PFSK-1 (cell line): ENCODE measurements at regions not wholly inside any gene's neighbourhood (a gene's known extent, or its start where the extent isn't known, plus 50 kb on each side); places are given as distances from the start of the nearest gene placed in this dataset.

Source experiments
- FOXP2 ChIP-seq: optimal IDR thresholded peaks from 2 replicates; pipeline ENCODE3; 2011; ENCODE audit warnings: borderline replicate concordance, control low read depth, inconsistent platforms; ENCODE audit not compliant: insufficient read depth; ENCODE audit errors: extremely low read length, extremely low read depth
- POLR2AphosphoS5 ChIP-seq: IDR thresholded peaks from 2 replicates; pipeline ENCODE4 v1.6.1; 2012; ENCODE audit warnings: low read depth, mild to moderate bottlenecking, control low read depth, low read length, moderate library complexity
- SIN3A ChIP-seq: IDR thresholded peaks from 2 replicates; pipeline ENCODE4 v1.6.1; 2012; ENCODE audit warnings: mild to moderate bottlenecking, low read length, moderate library complexity, borderline replicate concordance; ENCODE audit not compliant: insufficient read depth
- TAF1 ChIP-seq: IDR thresholded peaks from 2 replicates; pipeline ENCODE4 v1.6.1; 2012; ENCODE audit warnings: low read length, control low read depth, borderline replicate concordance; ENCODE audit not compliant: insufficient read depth
- TF ChIP-seq, protein P1 (sequence below), 2 experiments: IDR thresholded peaks; 2 replicates each; pipeline versions ENCODE4 v1.6.1 to v1.8.0; 2011 to 2012; ENCODE audit warnings: low read depth in 2 of 2, low read length in 2 of 2, control low read depth in 1 of 2, inconsistent platforms in 1 of 2, mild to moderate bottlenecking in 1 of 2, moderate library complexity in 1 of 2; ENCODE audit not compliant: insufficient read depth in 1 of 2

- TF ChIP-seq SIN3A (no peak), TAF1 (no peak), POLR2AphosphoS5 (no peak), FOXP2 (no peak)
- TF ChIP-seq, protein P1, sequence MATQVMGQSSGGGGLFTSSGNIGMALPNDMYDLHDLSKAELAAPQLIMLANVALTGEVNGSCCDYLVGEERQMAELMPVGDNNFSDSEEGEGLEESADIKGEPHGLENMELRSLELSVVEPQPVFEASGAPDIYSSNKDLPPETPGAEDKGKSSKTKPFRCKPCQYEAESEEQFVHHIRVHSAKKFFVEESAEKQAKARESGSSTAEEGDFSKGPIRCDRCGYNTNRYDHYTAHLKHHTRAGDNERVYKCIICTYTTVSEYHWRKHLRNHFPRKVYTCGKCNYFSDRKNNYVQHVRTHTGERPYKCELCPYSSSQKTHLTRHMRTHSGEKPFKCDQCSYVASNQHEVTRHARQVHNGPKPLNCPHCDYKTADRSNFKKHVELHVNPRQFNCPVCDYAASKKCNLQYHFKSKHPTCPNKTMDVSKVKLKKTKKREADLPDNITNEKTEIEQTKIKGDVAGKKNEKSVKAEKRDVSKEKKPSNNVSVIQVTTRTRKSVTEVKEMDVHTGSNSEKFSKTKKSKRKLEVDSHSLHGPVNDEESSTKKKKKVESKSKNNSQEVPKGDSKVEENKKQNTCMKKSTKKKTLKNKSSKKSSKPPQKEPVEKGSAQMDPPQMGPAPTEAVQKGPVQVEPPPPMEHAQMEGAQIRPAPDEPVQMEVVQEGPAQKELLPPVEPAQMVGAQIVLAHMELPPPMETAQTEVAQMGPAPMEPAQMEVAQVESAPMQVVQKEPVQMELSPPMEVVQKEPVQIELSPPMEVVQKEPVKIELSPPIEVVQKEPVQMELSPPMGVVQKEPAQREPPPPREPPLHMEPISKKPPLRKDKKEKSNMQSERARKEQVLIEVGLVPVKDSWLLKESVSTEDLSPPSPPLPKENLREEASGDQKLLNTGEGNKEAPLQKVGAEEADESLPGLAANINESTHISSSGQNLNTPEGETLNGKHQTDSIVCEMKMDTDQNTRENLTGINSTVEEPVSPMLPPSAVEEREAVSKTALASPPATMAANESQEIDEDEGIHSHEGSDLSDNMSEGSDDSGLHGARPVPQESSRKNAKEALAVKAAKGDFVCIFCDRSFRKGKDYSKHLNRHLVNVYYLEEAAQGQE (IDR thresholded peaks at IDR 0.05; ENCODE audit: insufficient read depth in 1 of 2, low read depth in 2 of 2, low read length in 2 of 2) = no peak
Measured at GRCh38 chr13:76380446-76381065, 505.6 kb downstream of the KCTD12 start.

- TF ChIP-seq SIN3A (no peak), FOXP2 (no peak), TAF1 (no peak), POLR2AphosphoS5 (no peak)
- TF ChIP-seq, protein P1 (IDR thresholded peaks at IDR 0.05; ENCODE audit: insufficient read depth in 1 of 2, low read depth in 2 of 2, low read length in 2 of 2) = no peak
Measured at GRCh38 chr13:76379341-76380105, 506.7 kb downstream of the KCTD12 start.

DNA sequence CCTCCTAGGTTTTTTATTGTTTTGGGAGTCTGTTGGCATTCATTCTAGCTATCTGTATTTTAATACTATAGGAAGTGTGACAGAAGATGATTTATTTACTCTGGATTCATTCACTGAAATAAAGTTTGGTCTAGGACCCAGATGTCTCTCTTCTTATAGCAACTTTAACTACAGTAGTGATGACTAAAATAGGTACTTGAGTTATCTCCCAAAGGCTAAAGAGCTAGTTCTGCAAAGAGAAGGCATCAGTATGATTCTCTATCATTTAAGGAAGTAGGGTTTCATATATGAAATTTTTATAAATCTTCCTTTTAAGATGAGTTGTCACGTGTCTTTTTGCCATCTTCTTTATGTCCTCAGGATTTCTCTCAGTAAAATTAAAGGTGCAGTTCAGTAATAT, 507.4 kb downstream of the KCTD12 start:
- no peak for TF ChIP-seq TAF1
- no peak for TF ChIP-seq POLR2AphosphoS5
- TF ChIP-seq FOXP2 = no peak
- no peak for TF ChIP-seq SIN3A
- TF ChIP-seq, protein P1 (IDR thresholded peaks at IDR 0.05; ENCODE audit: insufficient read depth in 1 of 2, low read depth in 2 of 2, low read length in 2 of 2) = no peak

DNA sequence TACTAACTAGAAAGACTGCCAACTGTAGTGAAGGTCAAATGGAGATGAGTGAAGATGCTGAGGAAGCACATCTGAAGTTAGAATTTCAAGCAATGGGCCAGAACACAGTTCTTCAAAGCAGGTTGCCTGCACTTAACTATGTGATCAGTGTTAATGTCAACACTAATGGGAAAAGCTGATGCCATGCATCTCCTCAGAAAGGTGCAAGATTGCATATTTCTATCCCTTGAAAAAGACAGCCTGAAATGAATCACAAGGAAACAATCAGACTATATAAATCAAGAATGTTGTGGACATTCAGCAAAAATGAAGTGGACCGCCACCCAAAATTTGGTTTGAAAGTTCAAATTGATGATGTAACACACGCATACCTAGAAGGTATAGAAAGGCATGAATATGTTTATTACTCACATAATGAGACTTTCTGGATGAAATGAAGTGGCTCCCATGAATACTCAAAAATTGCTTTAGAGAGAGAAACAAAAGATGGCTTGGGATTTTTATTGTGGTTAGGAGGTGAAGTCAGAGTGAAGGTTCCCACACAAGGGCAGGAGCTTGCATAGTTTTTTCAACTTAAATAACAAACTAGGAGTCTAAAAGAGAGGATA, 522.4 kb downstream of the KCTD12 start:
- TF ChIP-seq SIN3A (no peak), TAF1 (no peak), POLR2AphosphoS5 (no peak), FOXP2 (no peak)
- TF ChIP-seq, protein P1 (IDR thresholded peaks at IDR 0.05; ENCODE audit: insufficient read depth in 1 of 2, low read depth in 2 of 2, low read length in 2 of 2) = no peak
